ENCODE measurements at regions not wholly inside any gene's neighbourhood (a gene's known extent, or its start where the extent isn't known, plus 50 kb on each side); places are given as distances from the start of the nearest gene placed in this dataset.

GRCh38 chr5:110338341-110339083, 388.0 kb downstream of the TMEM232 start:
- Histone ChIP-seq H4K91ac (replicated peaks; ENCODE audit: insufficient read length, low read length) (no peak overlapping the region), H3K14ac (ENCODE audit: insufficient read length) (no peak overlapping the region), H4K8ac (ENCODE audit: extremely low read depth, insufficient read depth, low read length) (no peak overlapping the region), H2BK12ac (ENCODE audit: low read depth, low read length) (no peak overlapping the region), H3K9me3 (ENCODE audit: insufficient read depth in 2 of 2, low read depth in 1 of 2, low read length in 1 of 2) (no peaks in the 10 kb centered on the region), H3K4ac (replicated peaks; ENCODE audit: insufficient read length, low read depth, low read length) (no peak overlapping the region), H2BK5ac (ENCODE audit: low read depth, low read length) (no peak overlapping the region), H3K18ac (ENCODE audit: extremely low read depth, low read length) (no peak overlapping the region), H3K4me1 (replicated peaks in 1 of 4; ENCODE audit: control insufficient read depth in 3 of 4, insufficient read depth in 4 of 4, low read length in 3 of 4) (no peaks in the 10 kb centered on the region), H4K5ac (ENCODE audit: insufficient read length, low read depth, low read length) (no peak overlapping the region), H2AK5ac (ENCODE audit: low read depth, low read length) (no peak overlapping the region), H3K36me3 (ENCODE audit: control insufficient read depth in 2 of 4, insufficient read depth in 4 of 4, low read length in 3 of 4) (no peaks in the 10 kb centered on the region), H3K9ac (replicated peaks in 1 of 4; ENCODE audit: extremely low read depth in 1 of 4, low read depth in 3 of 4, low read length in 3 of 4) (no peak overlapping the region), H4K20me1 (replicated peaks in 1 of 2; ENCODE audit: control insufficient read depth in 1 of 2, insufficient read depth in 2 of 2, low read length in 2 of 2) (no peaks in the 10 kb centered on the region), H3K4me2 (ENCODE audit: insufficient read depth in 1 of 2, low read depth in 2 of 2, low read length in 2 of 2) (no peak overlapping the region), H3K79me1 (ENCODE audit: low read depth, low read length) (no peaks in the 10 kb centered on the region), H3K79me2 (ENCODE audit: control insufficient read depth in 1 of 2, insufficient read depth in 2 of 2, low read length in 2 of 2) (no peaks in the 10 kb centered on the region), H2BK15ac (ENCODE audit: low read length) (no peak overlapping the region), H2BK20ac (ENCODE audit: low read length) (no peak overlapping the region), H3K23ac (ENCODE audit: insufficient read length) (no peak overlapping the region), H3K27me3 (replicated peaks in 1 of 4; ENCODE audit: control insufficient read depth in 3 of 4, extremely low read depth in 1 of 4, insufficient read depth in 3 of 4, low read length in 3 of 4) (no peaks in the 10 kb centered on the region), H2BK120ac (replicated peaks; ENCODE audit: low read depth, low read length) (no peak overlapping the region), H3K56ac (replicated peaks; ENCODE audit: insufficient read length, low read depth, low read length) (no peak overlapping the region), H3K4me3 (ENCODE audit: extremely low read depth in 1 of 4, insufficient read depth in 2 of 4, low read depth in 3 of 4, low read length in 4 of 4) (no peak overlapping the region), H2AFZ (ENCODE audit: low read length) (no peak overlapping the region), H3K23me2 (ENCODE audit: low read depth, low read length) (no peaks in the 10 kb centered on the region), H3K27ac (ENCODE audit: low read depth, low read length) (no peak overlapping the region)
- 96% methylated on average over 7 of the region's 7 CpGs; no CpG with 5 or more reads in 1 of the 2 experiments for WGBS, 2 experiments (ENCODE audit: extremely low coverage in 1 of 2, insufficient coverage in 1 of 2, insufficient read length in 1 of 2, insufficient replicate concordance in 2 of 2, low coverage in 1 of 2, low lambda C conversion rate in 2 of 2, missing lambda C conversion rate in 1 of 2)
- ChIA-PET CTCF (ENCODE audit: partially characterized antibody) (interaction anchor here (1.1 kb wide), 2 partner anchors 10 to 12 kb away, joined by 3 to 4 read pairs; no protein-coding TSS in a partner anchor), POLR2A (ENCODE audit: partially characterized antibody) (no interaction called here)
- no peak for FAIRE-seq
- no peak for DNase-seq (ENCODE audit: low read depth in 1 of 2, low spot score in 2 of 2)
- no peak for TF ChIP-seq CREB1 (IDR thresholded peaks at IDR 0.05)
- no peak for TF ChIP-seq PHF8 (conservative IDR thresholded peaks at IDR 0.05; ENCODE audit: low read depth, low read length)
- no peak for TF ChIP-seq USF2 (IDR thresholded peaks at IDR 0.05; ENCODE audit: low read length)
- no peak for TF ChIP-seq E2F6 (IDR thresholded peaks at IDR 0.05)
- no peak for TF ChIP-seq BACH1 (IDR thresholded peaks at IDR 0.05; ENCODE audit: low read length)
- no peak for TF ChIP-seq RNF2 (IDR thresholded peaks at IDR 0.05; ENCODE audit: borderline replicate concordance, low read depth, low read length, missing control alignments, poor library complexity, severe bottlenecking)
- TF ChIP-seq TEAD4 (IDR thresholded peaks at IDR 0.05; ENCODE audit: low read depth, low read length), result no peak
- no peak for TF ChIP-seq JUN (IDR thresholded peaks at IDR 0.05; ENCODE audit: low read depth, low read length)
- TF ChIP-seq EGR1 (IDR thresholded peaks at IDR 0.05; ENCODE audit: borderline replicate concordance, low read depth, low read length), result no peak
- TF ChIP-seq CTBP2 (IDR thresholded peaks at IDR 0.05; ENCODE audit: borderline replicate concordance, insufficient read depth, insufficient read length, low read length), result no peak
- TF ChIP-seq KDM1A (IDR thresholded peaks at IDR 0.05; ENCODE audit: borderline replicate concordance, low read length), result no peak
